GM13976 (cell line): ENCODE measurements at regions not wholly inside any gene's neighbourhood (a gene's known extent, or its start where the extent isn't known, plus 50 kb on each side); places are given as distances from the start of the nearest gene placed in this dataset.

Experiments used
- DNase-seq: peaks from one replicate; pipeline ENCODE4 v3.0.0; 2012; ENCODE audit warnings: low spot score
- CTCF ChIP-seq: IDR thresholded peaks from 2 replicates; pipeline ENCODE4 v1.5.1; 2012; ENCODE audit warnings: borderline replicate concordance, mild to moderate bottlenecking; ENCODE audit not compliant: insufficient read depth; ENCODE audit errors: extremely low read depth, missing control alignments, control extremely low read depth
- in situ Hi-C: fragments of 300-500 bp; cut with MboI; formaldehyde crosslinking; loops from one replicate; pipeline ENCODE4 v1.12.0; 2022; ENCODE audit warnings: low sequenced_read_pairs, mixed read lengths, inconsistent platforms; ENCODE audit not compliant: unreplicated experiment

GRCh38 chr3:81311321-81311720, 450.1 kb downstream of the GBE1 start:
- DNase-seq: no peak
- no peak for TF ChIP-seq CTCF
- in situ Hi-C loops: no loop called here

GRCh38 chr3:81308306-81308705, 453.1 kb downstream of the GBE1 start:
- no peak for DNase-seq
- in situ Hi-C loops: no loop called here
- TF ChIP-seq CTCF: no peak

- TF ChIP-seq CTCF: no peak
- no peak for DNase-seq
- in situ Hi-C loops: no loop called here
These were observed 454.2 kb downstream of the GBE1 start for GRCh38 chr3:81307221-81307620.

GRCh38 chr3:81303321-81303720, 458.1 kb downstream of the GBE1 start:
- in situ Hi-C loops: no loop called here
- no peak for TF ChIP-seq CTCF
- DNase-seq: no peak

- TF ChIP-seq CTCF: peak; percentile 59
- DNase-seq: peak; percentile 55
- in situ Hi-C loops: no loop called here
These were observed 459.4 kb downstream of the GBE1 start for GRCh38 chr3:81302045-81302444.

GRCh38 chr3:81301230-81301629, 460.2 kb downstream of the GBE1 start:
- TF ChIP-seq CTCF: no peak
- no peak for DNase-seq

More at GRCh38 chr3:81301230-81301629, 460.2 kb downstream of the GBE1 start:
- in situ Hi-C loops: no loop called here
